ENCODE measurements at regions not wholly inside any gene's neighbourhood (a gene's known extent, or its start where the extent isn't known, plus 50 kb on each side); places are given as distances from the start of the nearest gene placed in this dataset.
"Not testable (repeated sequence)": the region's sequence is repeated elsewhere in the genome, so short reads cannot be mapped to it uniquely, and the experiment has no call there.

- DNase-seq (ENCODE audit: low spot score) = peak; percentile 20
These were observed 409.3 kb downstream of the AGTPBP1 start for GRCh38 chr9:85332487-85332886.

GRCh38 chr9:85331626-85332025 lies 410.1 kb downstream of the AGTPBP1 start:
- no peak for DNase-seq (ENCODE audit: low spot score)

GRCh38 chr9:85322592-85322991 lies 419.2 kb downstream of the AGTPBP1 start:
- no peak for DNase-seq (ENCODE audit: low spot score)

- DNase-seq (ENCODE audit: low spot score) = no peak
These were observed 420.2 kb downstream of the AGTPBP1 start for GRCh38 chr9:85321561-85321960.

GRCh38 chr9:85319936-85320656 lies 421.7 kb downstream of the AGTPBP1 start:
- DNase-seq (ENCODE audit: low spot score) = no peak

GRCh38 chr9:85315535-85315934 lies 426.2 kb downstream of the AGTPBP1 start:
- DNase-seq (ENCODE audit: low spot score) = not testable (repeated sequence)

GRCh38 chr9:85310573-85310972 lies 431.2 kb downstream of the AGTPBP1 start:
- no peak for DNase-seq (ENCODE audit: low spot score)

GRCh38 chr9:85303757-85304134 lies 438.0 kb downstream of the AGTPBP1 start:
- no peak for DNase-seq (ENCODE audit: low spot score)

GRCh38 chr9:85302938-85303756 lies 438.6 kb downstream of the AGTPBP1 start:
- no peak for DNase-seq (ENCODE audit: low spot score)

GRCh38 chr9:85298499-85298898 lies 443.3 kb downstream of the AGTPBP1 start:
- no peak for DNase-seq (ENCODE audit: low spot score)

- not testable (repeated sequence) for DNase-seq (ENCODE audit: low spot score)
These were observed 446.5 kb downstream of the AGTPBP1 start for GRCh38 chr9:85295244-85295643.

- DNase-seq (ENCODE audit: low spot score) = no peak
These were observed 449.5 kb downstream of the AGTPBP1 start for GRCh38 chr9:85292261-85292660.

- no peak for DNase-seq (ENCODE audit: low spot score)
These were observed 450.5 kb downstream of the AGTPBP1 start for GRCh38 chr9:85291266-85291665.

- no peak for DNase-seq (ENCODE audit: low spot score)
These were observed 451.7 kb downstream of the AGTPBP1 start for GRCh38 chr9:85290019-85290418.

GRCh38 chr9:85289142-85289541 lies 452.6 kb downstream of the AGTPBP1 start:
- DNase-seq (ENCODE audit: low spot score) = no peak

- DNase-seq (ENCODE audit: low spot score) = no peak
These were observed 458.3 kb downstream of the AGTPBP1 start for GRCh38 chr9:85283421-85283820.

GRCh38 chr9:85278769-85279168 lies 463.0 kb downstream of the AGTPBP1 start:
- no peak for DNase-seq (ENCODE audit: low spot score)

- DNase-seq (ENCODE audit: low spot score) = peak; percentile 69
These were observed 465.0 kb downstream of the AGTPBP1 start for GRCh38 chr9:85276741-85277140.

- DNase-seq (ENCODE audit: low spot score) = no peak
These were observed 471.9 kb downstream of the AGTPBP1 start for GRCh38 chr9:85269811-85270210.

GRCh38 chr9:85268131-85268530 lies 473.6 kb downstream of the AGTPBP1 start:
- DNase-seq (ENCODE audit: low spot score) = no peak

GRCh38 chr9:85264695-85265094 lies 477.1 kb downstream of the AGTPBP1 start:
- DNase-seq (ENCODE audit: low spot score) = no peak

- DNase-seq (ENCODE audit: low spot score) = no peak
These were observed 478.5 kb downstream of the AGTPBP1 start for GRCh38 chr9:85263288-85263687.

GRCh38 chr9:85262333-85262732 lies 479.4 kb downstream of the AGTPBP1 start:
- DNase-seq (ENCODE audit: low spot score) = peak; percentile 54

Measured in COLO829 (cell line).